H4 (cell line): ENCODE measurements at regions not wholly inside any gene's neighbourhood (a gene's known extent, or its start where the extent isn't known, plus 50 kb on each side); places are given as distances from the start of the nearest gene placed in this dataset.

Source experiments
- DNase-seq: peaks from one replicate; pipeline ENCODE4 v3.0.0-alpha.2; 2015; ENCODE audit warnings: low spot score

DNA sequence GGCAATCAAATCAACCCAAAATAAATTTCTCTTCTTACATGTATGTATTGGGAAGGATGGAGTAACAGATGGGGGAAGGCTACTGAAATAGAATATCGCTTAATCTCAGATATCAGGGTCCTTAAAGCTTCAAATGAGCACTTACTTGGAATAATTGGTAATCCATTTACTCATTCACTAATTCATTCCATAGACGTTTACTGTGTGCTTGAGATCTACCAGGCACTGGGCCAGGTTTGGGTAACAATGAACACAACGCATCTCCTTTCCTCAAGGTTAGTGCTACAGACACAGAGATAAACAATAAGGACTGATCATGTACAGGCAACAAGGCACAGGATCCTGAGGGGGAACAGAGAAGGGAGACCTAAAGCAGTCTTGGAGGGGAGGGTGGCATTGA lies 54.4 kb upstream of the KRR1 start:
- DNase-seq = no peak

DNA sequence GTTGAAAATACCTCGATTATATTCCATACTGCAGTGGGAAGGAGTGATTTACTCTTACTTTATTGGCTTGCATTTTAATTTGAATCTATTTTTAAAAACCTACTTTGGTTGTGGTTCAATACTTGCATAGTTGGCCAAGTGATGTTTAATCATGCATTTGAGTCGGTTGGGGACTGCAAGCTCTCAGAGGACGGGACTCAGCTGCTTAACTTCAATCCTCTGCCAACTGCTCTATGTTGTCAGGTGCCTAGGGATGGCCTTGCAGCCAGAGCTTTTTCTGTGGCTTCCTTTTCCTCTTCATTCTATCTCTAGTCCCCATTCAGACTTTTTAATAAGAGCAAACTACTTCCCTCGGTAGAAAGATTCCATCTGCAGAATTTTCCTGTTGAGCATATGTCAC lies 53.4 kb upstream of the KRR1 start:
- DNase-seq = no peak

- DNase-seq = no peak
Measured at GRCh38 chr12:75564398-75564797, 53.0 kb upstream of the KRR1 start.

GRCh38 chr12:75563351-75563750 lies 51.9 kb upstream of the KRR1 start:
- no peak for DNase-seq

GRCh38 chr12:75561921-75562320 lies 50.5 kb upstream of the KRR1 start:
- DNase-seq = no peak
